ENCODE measurements at regions not wholly inside any gene's neighbourhood (a gene's known extent, or its start where the extent isn't known, plus 50 kb on each side); places are given as distances from the start of the nearest gene placed in this dataset.

GRCh38 chr3:67704322-67704721 lies 49.9 kb upstream of the SUCLG2 start:
- DNase-seq (ENCODE audit: low spot score), result no peak

All from AG20443 (cell line).